ENCODE measurements at regions not wholly inside any gene's neighbourhood (a gene's known extent, or its start where the extent isn't known, plus 50 kb on each side); places are given as distances from the start of the nearest gene placed in this dataset.
A peak's percentile ranks its signal among the peaks of the same experiment; 100 is the strongest.

GRCh38 chr15:70342554-70343548, 245.1 kb upstream of the TLE3 start:
- H3K27ac ChIP-seq: no peak overlapping the region
- H3K27me3 ChIP-seq: no peaks in the 10 kb centered on the region
- no peaks in the 10 kb centered on the region for H3K9me3 ChIP-seq
- TF ChIP-seq, protein P1, sequence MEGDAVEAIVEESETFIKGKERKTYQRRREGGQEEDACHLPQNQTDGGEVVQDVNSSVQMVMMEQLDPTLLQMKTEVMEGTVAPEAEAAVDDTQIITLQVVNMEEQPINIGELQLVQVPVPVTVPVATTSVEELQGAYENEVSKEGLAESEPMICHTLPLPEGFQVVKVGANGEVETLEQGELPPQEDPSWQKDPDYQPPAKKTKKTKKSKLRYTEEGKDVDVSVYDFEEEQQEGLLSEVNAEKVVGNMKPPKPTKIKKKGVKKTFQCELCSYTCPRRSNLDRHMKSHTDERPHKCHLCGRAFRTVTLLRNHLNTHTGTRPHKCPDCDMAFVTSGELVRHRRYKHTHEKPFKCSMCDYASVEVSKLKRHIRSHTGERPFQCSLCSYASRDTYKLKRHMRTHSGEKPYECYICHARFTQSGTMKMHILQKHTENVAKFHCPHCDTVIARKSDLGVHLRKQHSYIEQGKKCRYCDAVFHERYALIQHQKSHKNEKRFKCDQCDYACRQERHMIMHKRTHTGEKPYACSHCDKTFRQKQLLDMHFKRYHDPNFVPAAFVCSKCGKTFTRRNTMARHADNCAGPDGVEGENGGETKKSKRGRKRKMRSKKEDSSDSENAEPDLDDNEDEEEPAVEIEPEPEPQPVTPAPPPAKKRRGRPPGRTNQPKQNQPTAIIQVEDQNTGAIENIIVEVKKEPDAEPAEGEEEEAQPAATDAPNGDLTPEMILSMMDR (IDR thresholded peaks at IDR 0.05): no peak
- TF ChIP-seq POLR2A (IDR thresholded peaks at IDR 0.05): no peak
- H3K4me1 ChIP-seq: no peaks in the 10 kb centered on the region
- no peak for DNase-seq
- no peak overlapping the region for H3K4me3 ChIP-seq
- intact Hi-C loops (cut with DNase I; ENCODE audit: low total_unique reads): no loop called here
- H3K36me3 ChIP-seq: no peaks in the 10 kb centered on the region

- Histone ChIP-seq H3K4me3 (no peak overlapping the region), H3K27me3 (no peaks in the 10 kb centered on the region), H3K9me3 (no peaks in the 10 kb centered on the region), H3K4me1 (no peaks in the 10 kb centered on the region), H3K27ac (no peak overlapping the region), H3K36me3 (no peaks in the 10 kb centered on the region)
- DNase-seq: no peak
- intact Hi-C loops (cut with DNase I; ENCODE audit: low total_unique reads): no loop called here
- TF ChIP-seq POLR2A (IDR thresholded peaks at IDR 0.05): no peak
- TF ChIP-seq, protein P1 (IDR thresholded peaks at IDR 0.05): no peak
These were observed 244.4 kb upstream of the TLE3 start for GRCh38 chr15:70342141-70342540.

DNA sequence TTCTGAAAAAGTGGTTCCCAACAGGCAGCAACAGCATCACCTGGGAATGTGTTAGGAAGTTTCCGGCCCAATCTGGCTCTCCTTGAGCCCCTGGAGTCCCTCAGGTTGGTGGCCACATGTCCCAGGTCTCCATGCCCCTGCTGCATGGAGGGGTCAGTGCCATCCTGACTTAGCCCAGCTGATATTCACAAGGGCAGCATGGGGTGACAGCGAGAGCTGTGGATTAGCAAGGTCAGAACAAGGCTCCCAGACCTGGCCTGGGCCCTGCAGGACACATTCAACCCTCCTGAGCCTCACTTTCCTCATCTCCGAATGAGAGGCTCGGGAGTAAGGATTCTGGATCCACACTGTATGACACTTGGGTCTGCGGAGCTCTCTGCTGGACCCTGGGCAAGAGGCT, 243.8 kb upstream of the TLE3 start:
- Histone ChIP-seq H3K4me3 (no peak overlapping the region), H3K27ac (no peak overlapping the region), H3K36me3 (no peaks in the 10 kb centered on the region), H3K27me3 (no peaks in the 10 kb centered on the region), H3K4me1 (no peaks in the 10 kb centered on the region), H3K9me3 (no peaks in the 10 kb centered on the region)
- no peak for DNase-seq
- intact Hi-C loops (cut with DNase I; ENCODE audit: low total_unique reads): no loop called here
- TF ChIP-seq, protein P1 (IDR thresholded peaks at IDR 0.05): no peak
- no peak for TF ChIP-seq POLR2A (IDR thresholded peaks at IDR 0.05)

DNA sequence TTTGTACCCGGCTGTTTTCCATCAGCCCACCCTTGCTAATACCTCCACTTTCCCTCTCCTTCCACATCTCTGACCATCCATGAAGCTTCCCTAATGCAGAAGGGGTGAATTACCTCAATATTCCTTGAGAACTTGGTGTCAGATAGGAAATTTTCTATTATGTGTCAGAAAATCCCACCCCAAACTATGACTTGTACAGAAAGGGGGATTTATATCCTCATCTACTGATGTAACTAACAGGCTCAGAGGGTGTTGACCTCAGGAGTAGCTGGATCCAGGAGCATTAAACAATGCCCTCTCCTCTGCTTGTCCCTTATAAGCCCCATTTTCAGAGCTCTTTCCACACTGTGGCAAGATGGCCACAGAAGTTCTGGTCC, 242.8 kb upstream of the TLE3 start:
- no peaks in the 10 kb centered on the region for H3K9me3 ChIP-seq
- intact Hi-C loops (cut with DNase I; ENCODE audit: low total_unique reads): no loop called here
- no peaks in the 10 kb centered on the region for H3K27me3 ChIP-seq
- no peak for DNase-seq
- no peak for TF ChIP-seq POLR2A (IDR thresholded peaks at IDR 0.05)
- TF ChIP-seq, protein P1 (IDR thresholded peaks at IDR 0.05): no peak
- no peaks in the 10 kb centered on the region for H3K36me3 ChIP-seq
- peak overlapping the region in 1 of 2 donors; percentile 22 for H3K27ac ChIP-seq
- H3K4me3 ChIP-seq: no peak overlapping the region
- H3K4me1 ChIP-seq: no peaks in the 10 kb centered on the region
